Upper lobe of right lung (tissue), 1 donor: ENCODE measurements at regions not wholly inside any gene's neighbourhood (a gene's known extent, or its start where the extent isn't known, plus 50 kb on each side); places are given as distances from the start of the nearest gene placed in this dataset.

Experiments used
- ATAC-seq: fragments of 200-7000 bp; cut with Tn5 transposase; one replicate; pipeline ENCODE4 v1.9.1; 2020; ENCODE audit warnings: mild to moderate bottlenecking, moderate library complexity
- DNase-seq: peaks from one replicate; pipeline ENCODE4 v3.0.0-alpha.2; 2020
- H3K27ac ChIP-seq: fragments of 200-600 bp; one replicate; pipeline ENCODE4 v1.8.0; 2022
- H3K27me3 ChIP-seq: fragments of 200-600 bp; one replicate; pipeline ENCODE4 v1.8.0; 2022; ENCODE audit warnings: mild to moderate bottlenecking
- H3K36me3 ChIP-seq: fragments of 200-600 bp; one replicate; pipeline ENCODE4 v1.8.0; 2022
- H3K4me1 ChIP-seq: fragments of 200-600 bp; one replicate; pipeline ENCODE4 v1.8.0; 2022
- H3K4me3 ChIP-seq: fragments of 200-600 bp; one replicate; pipeline ENCODE4 v1.8.0; 2022; ENCODE audit warnings: mild to moderate bottlenecking
- H3K9me3 ChIP-seq: fragments of 200-600 bp; one replicate; pipeline ENCODE4 v1.8.0; 2022
- CTCF ChIP-seq: fragments of 200-600 bp; IDR thresholded peaks from one replicate; pipeline ENCODE4 v1.8.0; 2022; ENCODE audit warnings: antibody characterized with exemption
- intact Hi-C: fragments of 100-400 bp; cut with DNase I; formaldehyde crosslinking; loops from one replicate; pipeline ENCODE4 v1.11.0; 2022
- donor health status: DM: no; HTN: yes; CAD: no; lungs with severe emphysema.

- Histone ChIP-seq H3K4me3 (no peak overlapping the region), H3K36me3 (no peaks in the 10 kb centered on the region), H3K27me3 (no peaks in the 10 kb centered on the region), H3K27ac (no peak overlapping the region), H3K9me3 (no peaks in the 10 kb centered on the region), H3K4me1 (no peaks in the 10 kb centered on the region)
- intact Hi-C loops = no loop called here
- DNase-seq (no peak), ATAC-seq (no peak)
- no peak for TF ChIP-seq CTCF
These were observed 75.5 kb upstream of the IRX6 start for GRCh38 chr16:55248494-55248893.

- no peak for DNase-seq
- no peaks in the 10 kb centered on the region for H3K36me3 ChIP-seq
- no peak overlapping the region for H3K4me3 ChIP-seq
- H3K9me3 ChIP-seq = no peaks in the 10 kb centered on the region
- no peak overlapping the region for H3K27ac ChIP-seq
- no peak for ATAC-seq
- H3K4me1 ChIP-seq = no peaks in the 10 kb centered on the region
- no peaks in the 10 kb centered on the region for H3K27me3 ChIP-seq
- no peak for TF ChIP-seq CTCF
- intact Hi-C loops = no loop called here
These were observed 74.6 kb upstream of the IRX6 start for GRCh38 chr16:55249361-55249760.

GRCh38 chr16:55249936-55250335, 74.1 kb upstream of the IRX6 start:
- TF ChIP-seq CTCF = no peak
- Histone ChIP-seq H3K27me3 (no peaks in the 10 kb centered on the region), H3K27ac (no peak overlapping the region), H3K36me3 (no peaks in the 10 kb centered on the region), H3K4me3 (no peak overlapping the region), H3K4me1 (no peaks in the 10 kb centered on the region), H3K9me3 (no peaks in the 10 kb centered on the region)
- ATAC-seq = no peak
- no peak for DNase-seq
- intact Hi-C loops = no loop called here

GRCh38 chr16:55250701-55251100, 73.3 kb upstream of the IRX6 start:
- Histone ChIP-seq H3K9me3 (no peaks in the 10 kb centered on the region), H3K27ac (no peak overlapping the region), H3K4me3 (no peak overlapping the region), H3K4me1 (no peaks in the 10 kb centered on the region), H3K36me3 (no peaks in the 10 kb centered on the region), H3K27me3 (peaks cover 4% of the 10 kb centered on the region)
- DNase-seq = no peak
- no peak for ATAC-seq
- TF ChIP-seq CTCF = no peak
- intact Hi-C loops = no loop called here

GRCh38 chr16:55251151-55251550, 72.9 kb upstream of the IRX6 start:
- H3K4me3 ChIP-seq = no peak overlapping the region
- H3K36me3 ChIP-seq = no peaks in the 10 kb centered on the region
- TF ChIP-seq CTCF = no peak
- H3K9me3 ChIP-seq = no peaks in the 10 kb centered on the region
- no peak for DNase-seq
- H3K4me1 ChIP-seq = no peaks in the 10 kb centered on the region
- intact Hi-C loops = no loop called here
- peaks cover 6% of the 10 kb centered on the region for H3K27me3 ChIP-seq
- no peak overlapping the region for H3K27ac ChIP-seq
- peak; percentile 10 for ATAC-seq

- H3K36me3 ChIP-seq = no peaks in the 10 kb centered on the region
- ATAC-seq (no peak), DNase-seq (no peak)
- no peak overlapping the region for H3K4me3 ChIP-seq
- no peaks in the 10 kb centered on the region for H3K9me3 ChIP-seq
- H3K4me1 ChIP-seq = no peaks in the 10 kb centered on the region
- H3K27ac ChIP-seq = no peak overlapping the region
- H3K27me3 ChIP-seq = peaks cover 6% of the 10 kb centered on the region
- intact Hi-C loops = no loop called here
- no peak for TF ChIP-seq CTCF
These were observed 71.4 kb upstream of the IRX6 start for GRCh38 chr16:55252577-55252976.
